ENCODE measurements at regions not wholly inside any gene's neighbourhood (a gene's known extent, or its start where the extent isn't known, plus 50 kb on each side); places are given as distances from the start of the nearest gene placed in this dataset.

DNA sequence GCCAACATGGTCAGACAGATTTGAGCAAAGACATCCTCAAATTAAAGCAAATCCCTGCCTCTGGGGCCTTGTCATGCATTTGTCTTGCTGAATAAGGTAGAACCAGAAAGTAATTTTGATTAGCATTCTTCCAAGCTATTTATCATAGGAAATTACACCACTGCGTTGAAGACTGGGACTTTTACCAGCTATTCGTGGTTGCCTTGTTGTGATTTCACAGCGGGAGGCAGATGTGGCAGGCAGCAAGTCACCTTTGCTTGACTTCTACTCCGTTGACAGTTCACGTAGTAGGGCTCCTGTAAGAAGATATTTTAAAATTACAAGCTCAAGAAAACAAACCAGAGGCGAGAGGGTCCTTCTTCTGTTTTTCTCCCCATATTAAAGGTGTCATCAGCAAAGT lies 80.6 kb downstream of the EN1 start:
- Histone ChIP-seq H3K4me3 (ENCODE audit: insufficient read depth, low read length) (no peak overlapping the region), H3K36me3 (ENCODE audit: insufficient read depth, low read length) (no peaks in the 10 kb centered on the region), H2AFZ (ENCODE audit: low read length) (no peak overlapping the region), H3K4me2 (ENCODE audit: insufficient read depth, low read length) (no peak overlapping the region), H3K79me2 (ENCODE audit: insufficient read depth, low read length) (no peaks in the 10 kb centered on the region), H3K9me3 (ENCODE audit: low read depth, low read length) (no peaks in the 10 kb centered on the region), H3K4me1 (ENCODE audit: insufficient read depth, low read length) (no peaks in the 10 kb centered on the region), H3K27me3 (ENCODE audit: insufficient read depth, low read length) (peaks cover 25% of the 10 kb centered on the region), H4K20me1 (ENCODE audit: insufficient read depth, low read length) (no peaks in the 10 kb centered on the region), H3K27ac (ENCODE audit: low read depth, low read length) (no peak overlapping the region)
- TF ChIP-seq CTCF (IDR thresholded peaks at IDR 0.05; ENCODE audit: extremely low read depth, low read depth, low read length) = no peak
- no peak for DNase-seq (ENCODE audit: insufficient read length, low spot score, missing footprints)

DNA sequence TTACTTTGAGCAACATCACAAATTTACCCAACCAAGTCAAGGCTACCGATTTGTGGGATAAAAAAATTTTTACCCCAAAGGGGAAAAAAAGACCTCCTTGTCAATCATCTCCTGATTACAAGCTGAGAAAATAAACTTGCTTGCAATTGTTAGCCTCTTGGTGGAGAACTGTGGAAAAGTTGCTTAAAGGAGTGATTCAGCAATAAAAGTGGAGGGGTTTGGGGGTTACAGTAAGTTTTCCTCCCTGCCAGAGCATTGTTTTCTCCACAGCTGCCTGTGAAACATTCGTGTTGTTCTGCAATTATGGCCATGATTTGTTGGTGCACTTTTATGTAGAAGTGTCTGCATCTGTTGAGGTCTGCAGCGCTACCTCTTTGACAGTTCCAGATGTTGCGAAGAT lies 82.6 kb downstream of the EN1 start:
- Histone ChIP-seq H3K4me1 (ENCODE audit: insufficient read depth, low read length) (no peaks in the 10 kb centered on the region), H4K20me1 (ENCODE audit: insufficient read depth, low read length) (no peaks in the 10 kb centered on the region), H3K79me2 (ENCODE audit: insufficient read depth, low read length) (no peaks in the 10 kb centered on the region), H3K4me2 (ENCODE audit: insufficient read depth, low read length) (no peak overlapping the region), H3K4me3 (ENCODE audit: insufficient read depth, low read length) (no peak overlapping the region), H3K27me3 (ENCODE audit: insufficient read depth, low read length) (peaks cover 18% of the 10 kb centered on the region), H3K36me3 (ENCODE audit: insufficient read depth, low read length) (no peaks in the 10 kb centered on the region), H3K27ac (ENCODE audit: low read depth, low read length) (no peak overlapping the region), H3K9me3 (ENCODE audit: low read depth, low read length) (no peaks in the 10 kb centered on the region), H2AFZ (ENCODE audit: low read length) (no peak overlapping the region)
- TF ChIP-seq CTCF (IDR thresholded peaks at IDR 0.05; ENCODE audit: extremely low read depth, low read depth, low read length) = no peak
- DNase-seq (ENCODE audit: insufficient read length, low spot score, missing footprints) = no peak

DNA sequence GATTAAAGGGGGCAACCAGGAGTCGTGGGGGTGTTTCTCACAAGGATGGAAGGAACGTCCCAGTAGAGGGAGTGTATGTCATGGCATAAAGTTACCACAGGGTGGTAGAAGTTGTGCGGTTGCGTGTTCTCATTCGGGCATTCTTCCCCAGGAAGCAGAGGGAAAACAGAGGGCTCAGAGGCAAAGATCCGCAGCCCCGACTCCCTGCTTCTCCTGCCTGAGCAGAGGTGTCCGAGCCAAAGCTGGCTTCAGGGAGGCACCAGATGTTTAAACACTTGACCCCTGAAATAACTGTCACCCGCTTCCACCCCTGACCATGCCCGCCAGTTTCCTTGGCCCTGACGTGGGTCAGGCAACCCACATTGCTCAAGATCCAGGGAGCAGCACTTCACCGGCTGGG lies 83.7 kb downstream of the EN1 start:
- Histone ChIP-seq H3K9me3 (ENCODE audit: low read depth, low read length) (no peaks in the 10 kb centered on the region), H3K27me3 (ENCODE audit: insufficient read depth, low read length) (peaks cover 18% of the 10 kb centered on the region), H3K27ac (ENCODE audit: low read depth, low read length) (no peak overlapping the region), H3K4me3 (ENCODE audit: insufficient read depth, low read length) (no peak overlapping the region), H3K79me2 (ENCODE audit: insufficient read depth, low read length) (no peaks in the 10 kb centered on the region), H3K36me3 (ENCODE audit: insufficient read depth, low read length) (no peaks in the 10 kb centered on the region), H3K4me2 (ENCODE audit: insufficient read depth, low read length) (peak overlapping the region; percentile 39), H3K4me1 (ENCODE audit: insufficient read depth, low read length) (no peaks in the 10 kb centered on the region), H2AFZ (ENCODE audit: low read length) (peak overlapping the region; percentile 87), H4K20me1 (ENCODE audit: insufficient read depth, low read length) (no peaks in the 10 kb centered on the region)
- peak; percentile 46 for TF ChIP-seq CTCF (IDR thresholded peaks at IDR 0.05; ENCODE audit: extremely low read depth, low read depth, low read length)
- peak; percentile 84 for DNase-seq (ENCODE audit: insufficient read length, low spot score, missing footprints)

DNA sequence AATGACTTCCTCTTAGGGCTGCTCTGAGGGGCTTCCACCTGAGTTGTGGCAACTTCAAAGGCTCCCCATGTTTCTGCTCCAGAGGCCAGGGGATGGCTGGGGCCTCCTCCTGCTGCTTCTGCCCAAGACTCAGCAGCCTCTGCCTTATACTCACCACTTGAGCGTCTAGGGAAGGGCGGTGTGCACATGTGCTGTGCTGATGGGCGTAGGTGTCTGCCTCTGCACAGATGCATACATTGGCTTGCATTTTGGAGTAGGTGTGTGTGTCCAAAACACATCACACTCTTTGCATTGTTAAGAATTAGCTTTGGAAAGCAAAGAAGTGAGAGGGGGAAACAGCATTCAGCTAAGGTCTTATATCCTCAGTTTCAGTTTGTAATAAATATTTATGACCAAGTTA lies 85.2 kb downstream of the EN1 start:
- TF ChIP-seq CTCF (IDR thresholded peaks at IDR 0.05; ENCODE audit: extremely low read depth, low read depth, low read length) = no peak
- H3K4me2 ChIP-seq (ENCODE audit: insufficient read depth, low read length) = no peak overlapping the region

More for the DNA sequence above, 85.2 kb downstream of the EN1 start:
- Histone ChIP-seq H3K9me3 (ENCODE audit: low read depth, low read length) (no peaks in the 10 kb centered on the region), H3K36me3 (ENCODE audit: insufficient read depth, low read length) (no peaks in the 10 kb centered on the region), H3K27me3 (ENCODE audit: insufficient read depth, low read length) (peaks cover 13% of the 10 kb centered on the region), H4K20me1 (ENCODE audit: insufficient read depth, low read length) (no peaks in the 10 kb centered on the region), H3K4me3 (ENCODE audit: insufficient read depth, low read length) (no peak overlapping the region), H3K79me2 (ENCODE audit: insufficient read depth, low read length) (no peaks in the 10 kb centered on the region), H3K27ac (ENCODE audit: low read depth, low read length) (no peak overlapping the region), H3K4me1 (ENCODE audit: insufficient read depth, low read length) (no peaks in the 10 kb centered on the region), H2AFZ (ENCODE audit: low read length) (no peak overlapping the region)
- no peak for DNase-seq (ENCODE audit: insufficient read length, low spot score, missing footprints)
